Breast epithelium (tissue), 3 donors: ENCODE measurements at regions not wholly inside any gene's neighbourhood (a gene's known extent, or its start where the extent isn't known, plus 50 kb on each side); places are given as distances from the start of the nearest gene placed in this dataset.

ENCODE experiments used
- POLR2A ChIP-seq: fragments of 450-650 bp; IDR thresholded peaks from one replicate; pipeline ENCODE4 v1.6.1; 2016; ENCODE audit warnings: antibody characterized with exemption, mild to moderate bottlenecking, moderate library complexity
- TF ChIP-seq, protein P1 (sequence below), 3 donors: fragments of 450-650 bp; IDR thresholded peaks; one replicate each; pipeline ENCODE4 v1.5.1; 2016 to 2017; ENCODE audit warnings: antibody characterized with exemption in 3 of 3, mild to moderate bottlenecking in 3 of 3, moderate library complexity in 3 of 3

DNA sequence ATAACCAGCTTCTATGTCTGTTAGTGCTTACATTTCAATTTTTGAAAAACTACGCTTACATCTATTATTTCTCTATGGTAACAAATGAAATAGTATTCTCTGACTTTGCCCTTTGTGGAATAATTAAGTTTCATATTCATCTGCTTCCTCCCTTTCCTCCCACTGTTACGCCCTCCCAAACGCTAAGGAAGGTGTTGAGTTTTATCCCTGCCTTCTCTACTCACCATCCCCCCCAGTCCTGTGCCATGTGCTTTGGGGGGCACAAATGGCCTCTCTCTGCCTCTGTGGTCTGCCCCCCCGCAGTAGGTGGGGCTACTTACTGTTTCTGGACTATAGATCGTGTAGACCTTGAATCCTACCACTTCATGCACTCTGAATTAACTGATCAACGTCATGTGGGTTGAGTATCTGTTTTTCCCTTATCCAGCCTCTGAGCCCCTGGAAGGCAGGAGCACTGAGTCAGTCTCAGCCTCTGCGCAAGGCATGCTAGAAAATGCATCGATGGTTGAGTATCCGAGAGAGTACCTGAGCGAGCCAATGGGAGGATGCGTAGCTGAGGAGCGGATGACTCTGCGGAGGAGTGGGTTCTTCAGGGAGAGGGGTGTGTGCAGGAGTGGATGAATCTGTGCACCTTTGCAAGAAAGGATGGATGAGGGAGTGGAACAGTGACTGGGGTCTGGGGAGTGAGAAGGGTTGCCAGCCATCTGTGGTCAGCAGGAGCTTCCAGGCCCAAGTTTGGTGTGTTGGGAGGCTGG lies 114.5 kb upstream of the RTL1 start:
- TF ChIP-seq, protein P1, sequence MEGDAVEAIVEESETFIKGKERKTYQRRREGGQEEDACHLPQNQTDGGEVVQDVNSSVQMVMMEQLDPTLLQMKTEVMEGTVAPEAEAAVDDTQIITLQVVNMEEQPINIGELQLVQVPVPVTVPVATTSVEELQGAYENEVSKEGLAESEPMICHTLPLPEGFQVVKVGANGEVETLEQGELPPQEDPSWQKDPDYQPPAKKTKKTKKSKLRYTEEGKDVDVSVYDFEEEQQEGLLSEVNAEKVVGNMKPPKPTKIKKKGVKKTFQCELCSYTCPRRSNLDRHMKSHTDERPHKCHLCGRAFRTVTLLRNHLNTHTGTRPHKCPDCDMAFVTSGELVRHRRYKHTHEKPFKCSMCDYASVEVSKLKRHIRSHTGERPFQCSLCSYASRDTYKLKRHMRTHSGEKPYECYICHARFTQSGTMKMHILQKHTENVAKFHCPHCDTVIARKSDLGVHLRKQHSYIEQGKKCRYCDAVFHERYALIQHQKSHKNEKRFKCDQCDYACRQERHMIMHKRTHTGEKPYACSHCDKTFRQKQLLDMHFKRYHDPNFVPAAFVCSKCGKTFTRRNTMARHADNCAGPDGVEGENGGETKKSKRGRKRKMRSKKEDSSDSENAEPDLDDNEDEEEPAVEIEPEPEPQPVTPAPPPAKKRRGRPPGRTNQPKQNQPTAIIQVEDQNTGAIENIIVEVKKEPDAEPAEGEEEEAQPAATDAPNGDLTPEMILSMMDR (IDR thresholded peaks at IDR 0.05): no peak
- no peak for TF ChIP-seq POLR2A
